ENCODE measurements at regions not wholly inside any gene's neighbourhood (a gene's known extent, or its start where the extent isn't known, plus 50 kb on each side); places are given as distances from the start of the nearest gene placed in this dataset.

DNA sequence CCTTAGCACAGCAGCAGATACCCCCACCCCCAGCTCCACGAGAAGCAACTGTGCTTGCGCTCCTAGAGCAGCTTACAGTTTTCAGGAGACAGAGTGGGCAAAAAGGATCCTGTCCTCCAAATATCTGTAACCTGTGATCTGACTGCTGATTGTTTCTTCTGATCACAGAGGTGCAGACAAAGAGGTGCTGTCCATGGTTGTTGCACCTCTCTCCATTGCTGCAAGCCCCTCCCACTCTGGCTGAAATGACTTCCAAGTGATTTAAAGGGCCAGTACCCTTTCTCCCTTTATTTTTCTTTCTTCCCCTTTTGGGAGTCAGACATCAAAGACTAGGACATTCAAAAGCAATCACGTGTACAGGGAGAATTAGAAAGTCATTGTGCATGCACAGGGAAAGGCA is 205.3 kb upstream of the GEMIN8 start:
- no peak overlapping the region for H4K91ac ChIP-seq (ENCODE audit: low read length)
- H2BK15ac ChIP-seq (ENCODE audit: low read depth, poor library complexity, severe bottlenecking), result no peak overlapping the region

DNA sequence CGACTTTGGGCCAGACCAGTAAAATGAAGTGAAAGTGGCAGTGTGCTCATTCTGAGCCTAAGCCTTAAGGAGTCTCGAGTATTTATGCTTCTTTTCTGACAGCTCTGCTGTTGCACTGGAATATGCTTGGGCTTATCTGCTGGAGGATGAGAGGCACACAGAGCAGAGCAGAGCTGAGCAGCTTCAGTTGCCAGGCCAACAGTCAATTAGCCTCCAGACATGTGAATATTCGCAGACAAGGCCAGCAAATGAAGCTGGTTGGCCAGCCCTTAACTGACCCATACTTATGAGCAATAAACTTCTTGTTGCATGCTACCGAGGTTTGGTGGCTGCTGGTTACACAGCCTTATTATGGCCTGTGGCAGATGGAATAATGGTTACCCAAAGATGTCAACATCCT is 203.0 kb upstream of the GEMIN8 start:
- Histone ChIP-seq H2BK12ac (ENCODE audit: low read length in 2 of 2) (no peak overlapping the region), H3K27me3 (ENCODE audit: control insufficient read depth in 1 of 2, insufficient read depth in 1 of 2, low read length in 2 of 2) (no peaks in the 10 kb centered on the region), H3K18ac (ENCODE audit: low read depth in 1 of 2, low read length in 2 of 2) (no peak overlapping the region), H3K9ac (ENCODE audit: low read length) (no peak overlapping the region), H3K4me2 (ENCODE audit: low read length, poor library complexity, severe bottlenecking) (no peak overlapping the region), H3K23ac (ENCODE audit: low read length in 2 of 2) (no peak overlapping the region), H3K4me3 (ENCODE audit: insufficient read depth in 1 of 2, low read depth in 1 of 2, low read length in 2 of 2) (no peak overlapping the region), H2AK5ac (ENCODE audit: low read length, severe bottlenecking) (no peak overlapping the region), H3K36me3 (ENCODE audit: control insufficient read depth in 1 of 2, insufficient read depth in 2 of 2, low read depth in 1 of 2, low read length in 2 of 2) (no peaks in the 10 kb centered on the region), H3K27ac (ENCODE audit: low read length, poor library complexity, severe bottlenecking) (no peak overlapping the region), H3K14ac (ENCODE audit: low read length in 2 of 2) (no peak overlapping the region), H2BK120ac (ENCODE audit: low read depth, low read length) (no peak overlapping the region), H3K9me3 (ENCODE audit: control insufficient read depth, low read length) (peaks cover 4% of the 10 kb centered on the region), H2AFZ (ENCODE audit: low read depth, low read length) (no peak overlapping the region), H4K8ac (ENCODE audit: low read length) (no peak overlapping the region), H3K4me1 (ENCODE audit: control insufficient read depth, insufficient read depth, low read depth, low read length) (no peaks in the 10 kb centered on the region), H4K91ac (ENCODE audit: low read length) (no peak overlapping the region), H2BK5ac (ENCODE audit: low read depth, low read length, poor library complexity, severe bottlenecking) (no peak overlapping the region), H3K4ac (ENCODE audit: low read depth in 1 of 2, low read length in 2 of 2) (no peak overlapping the region), H2BK15ac (ENCODE audit: low read depth, poor library complexity, severe bottlenecking) (no peak overlapping the region), H3K79me1 (replicated peaks; ENCODE audit: low read length, poor library complexity, severe bottlenecking) (no peaks in the 10 kb centered on the region)
- DNase-seq, result no peak
- WGBS, result 66% methylated on average over 2 of the region's 4 CpGs

More for the DNA sequence above, 205.3 kb upstream of the GEMIN8 start:
- Histone ChIP-seq H2BK12ac (ENCODE audit: low read length in 2 of 2) (no peak overlapping the region), H3K18ac (ENCODE audit: low read depth in 1 of 2, low read length in 2 of 2) (no peak overlapping the region), H3K27me3 (ENCODE audit: control insufficient read depth in 1 of 2, insufficient read depth in 1 of 2, low read length in 2 of 2) (no peaks in the 10 kb centered on the region), H3K4me2 (ENCODE audit: low read length, poor library complexity, severe bottlenecking) (no peak overlapping the region), H3K79me1 (replicated peaks; ENCODE audit: low read length, poor library complexity, severe bottlenecking) (no peaks in the 10 kb centered on the region), H3K9me3 (ENCODE audit: control insufficient read depth, low read length) (no peaks in the 10 kb centered on the region), H4K8ac (ENCODE audit: low read length) (no peak overlapping the region), H2BK5ac (ENCODE audit: low read depth, low read length, poor library complexity, severe bottlenecking) (no peak overlapping the region), H2AK5ac (ENCODE audit: low read length, severe bottlenecking) (no peak overlapping the region), H2BK120ac (ENCODE audit: low read depth, low read length) (no peak overlapping the region), H3K23ac (ENCODE audit: low read length in 2 of 2) (no peak overlapping the region), H3K14ac (ENCODE audit: low read length in 2 of 2) (no peak overlapping the region), H2AFZ (ENCODE audit: low read depth, low read length) (no peak overlapping the region), H3K27ac (ENCODE audit: low read length, poor library complexity, severe bottlenecking) (no peak overlapping the region), H3K4me3 (ENCODE audit: insufficient read depth in 1 of 2, low read depth in 1 of 2, low read length in 2 of 2) (no peak overlapping the region), H3K36me3 (ENCODE audit: control insufficient read depth in 1 of 2, insufficient read depth in 2 of 2, low read depth in 1 of 2, low read length in 2 of 2) (no peaks in the 10 kb centered on the region), H3K4me1 (ENCODE audit: control insufficient read depth, insufficient read depth, low read depth, low read length) (no peaks in the 10 kb centered on the region), H3K4ac (ENCODE audit: low read depth in 1 of 2, low read length in 2 of 2) (no peak overlapping the region), H3K9ac (ENCODE audit: low read length) (no peak overlapping the region)
- WGBS, result 50% methylated on average over 3 of the region's 3 CpGs
- DNase-seq, result no peak

DNA sequence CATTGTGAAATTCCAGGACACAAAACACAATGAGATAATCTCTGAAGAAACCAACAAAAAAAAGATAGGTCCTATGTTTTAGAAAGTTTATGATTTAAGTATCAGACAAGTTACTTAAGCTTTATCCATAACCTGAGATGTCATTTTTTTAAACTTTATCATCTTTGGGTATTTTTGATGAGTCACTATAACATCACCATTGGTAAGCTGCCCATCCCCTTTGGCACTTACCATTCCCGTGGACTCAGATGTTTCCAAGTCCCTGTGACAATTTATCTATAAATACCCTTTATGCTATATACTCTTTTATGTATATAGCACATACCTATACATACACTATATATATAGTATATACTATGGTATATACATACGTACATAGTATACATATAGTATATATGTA is 198.9 kb upstream of the GEMIN8 start:
- H2AFZ ChIP-seq (ENCODE audit: low read depth, low read length), result no peak overlapping the region
- no peak overlapping the region for H4K91ac ChIP-seq (ENCODE audit: low read length)
- no peak for DNase-seq
- H3K27me3 ChIP-seq (ENCODE audit: control insufficient read depth in 1 of 2, insufficient read depth in 1 of 2, low read length in 2 of 2), result no peaks in the 10 kb centered on the region
- H3K4ac ChIP-seq (ENCODE audit: low read depth in 1 of 2, low read length in 2 of 2), result no peak overlapping the region
- H3K9me3 ChIP-seq (ENCODE audit: control insufficient read depth, low read length), result peaks cover 11% of the 10 kb centered on the region
- no peak overlapping the region for H3K27ac ChIP-seq (ENCODE audit: low read length, poor library complexity, severe bottlenecking)
- WGBS, result no CpG with 5 or more reads among the region's 2 CpGs
- no peak overlapping the region for H3K18ac ChIP-seq (ENCODE audit: low read depth in 1 of 2, low read length in 2 of 2)
- no peak overlapping the region for H3K23ac ChIP-seq (ENCODE audit: low read length in 2 of 2)
- H3K79me1 ChIP-seq (replicated peaks; ENCODE audit: low read length, poor library complexity, severe bottlenecking), result no peaks in the 10 kb centered on the region
- no peak overlapping the region for H2BK15ac ChIP-seq (ENCODE audit: low read depth, poor library complexity, severe bottlenecking)
- no peak overlapping the region for H2BK5ac ChIP-seq (ENCODE audit: low read depth, low read length, poor library complexity, severe bottlenecking)
- no peak overlapping the region for H3K14ac ChIP-seq (ENCODE audit: low read length in 2 of 2)
- no peaks in the 10 kb centered on the region for H3K4me1 ChIP-seq (ENCODE audit: control insufficient read depth, insufficient read depth, low read depth, low read length)
- H3K9ac ChIP-seq (ENCODE audit: low read length), result no peak overlapping the region
- H2BK120ac ChIP-seq (ENCODE audit: low read depth, low read length), result no peak overlapping the region
- no peak overlapping the region for H2AK5ac ChIP-seq (ENCODE audit: low read length, severe bottlenecking)
- H3K4me2 ChIP-seq (ENCODE audit: low read length, poor library complexity, severe bottlenecking), result no peak overlapping the region
- no peak overlapping the region for H4K8ac ChIP-seq (ENCODE audit: low read length)
- H3K4me3 ChIP-seq (ENCODE audit: insufficient read depth in 1 of 2, low read depth in 1 of 2, low read length in 2 of 2), result no peak overlapping the region
- no peak overlapping the region for H2BK12ac ChIP-seq (ENCODE audit: low read length in 2 of 2)
- H3K36me3 ChIP-seq (ENCODE audit: control insufficient read depth in 1 of 2, insufficient read depth in 2 of 2, low read depth in 1 of 2, low read length in 2 of 2), result no peaks in the 10 kb centered on the region

DNA sequence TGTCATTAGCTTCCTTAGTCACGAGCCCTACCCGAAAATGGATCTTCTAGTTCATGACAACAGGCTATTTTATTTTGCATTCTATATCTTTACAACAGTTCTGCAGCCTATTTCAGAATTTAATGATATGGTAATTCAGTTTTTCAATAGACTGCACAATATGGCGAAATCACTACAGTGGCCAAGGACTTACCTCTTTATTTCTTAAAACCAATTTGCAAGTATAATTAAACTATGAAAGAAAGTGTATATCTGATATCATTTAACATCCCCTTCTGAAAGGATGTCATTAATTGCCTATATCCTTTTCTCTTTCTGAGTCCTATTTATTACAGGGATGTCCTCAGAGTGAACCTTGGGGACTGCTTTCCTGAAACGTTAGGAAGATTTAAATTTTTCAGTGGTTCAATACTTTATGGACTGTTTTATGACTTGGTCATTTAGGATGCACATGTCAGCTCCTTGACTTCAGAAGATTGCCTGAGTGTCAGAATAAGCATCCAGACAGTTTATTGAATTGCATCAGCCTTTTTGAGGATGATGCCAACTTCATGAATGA is 190.8 kb upstream of the GEMIN8 start:
- 19% methylated on average over 1 of the region's 4 CpGs for WGBS
- Histone ChIP-seq H4K8ac (ENCODE audit: low read length) (no peak overlapping the region), H2BK120ac (ENCODE audit: low read depth, low read length) (no peak overlapping the region)

More for the DNA sequence above, 190.8 kb upstream of the GEMIN8 start:
- Histone ChIP-seq H3K4me1 (ENCODE audit: control insufficient read depth, insufficient read depth, low read depth, low read length) (no peaks in the 10 kb centered on the region), H3K27me3 (ENCODE audit: control insufficient read depth in 1 of 2, insufficient read depth in 1 of 2, low read length in 2 of 2) (no peaks in the 10 kb centered on the region), H3K4me3 (ENCODE audit: insufficient read depth in 1 of 2, low read depth in 1 of 2, low read length in 2 of 2) (no peak overlapping the region), H3K9me3 (ENCODE audit: control insufficient read depth, low read length) (no peaks in the 10 kb centered on the region), H3K18ac (ENCODE audit: low read depth in 1 of 2, low read length in 2 of 2) (no peak overlapping the region), H3K23ac (ENCODE audit: low read length in 2 of 2) (no peak overlapping the region), H2BK5ac (ENCODE audit: low read depth, low read length, poor library complexity, severe bottlenecking) (no peak overlapping the region), H4K91ac (ENCODE audit: low read length) (no peak overlapping the region), H3K36me3 (ENCODE audit: control insufficient read depth in 1 of 2, insufficient read depth in 2 of 2, low read depth in 1 of 2, low read length in 2 of 2) (no peaks in the 10 kb centered on the region), H2BK12ac (ENCODE audit: low read length in 2 of 2) (no peak overlapping the region), H3K9ac (ENCODE audit: low read length) (no peak overlapping the region), H3K14ac (ENCODE audit: low read length in 2 of 2) (no peak overlapping the region), H3K4ac (ENCODE audit: low read depth in 1 of 2, low read length in 2 of 2) (no peak overlapping the region), H2AK5ac (ENCODE audit: low read length, severe bottlenecking) (no peak overlapping the region), H2BK15ac (ENCODE audit: low read depth, poor library complexity, severe bottlenecking) (no peak overlapping the region), H3K79me1 (replicated peaks; ENCODE audit: low read length, poor library complexity, severe bottlenecking) (no peaks in the 10 kb centered on the region), H2AFZ (ENCODE audit: low read depth, low read length) (no peak overlapping the region), H3K4me2 (ENCODE audit: low read length, poor library complexity, severe bottlenecking) (no peak overlapping the region), H3K27ac (ENCODE audit: low read length, poor library complexity, severe bottlenecking) (no peak overlapping the region)
- DNase-seq, result no peak

Data from mesenchymal stem cell (in vitro differentiated cells and primary cell).